NCI-H1417 (cell line): ENCODE measurements at regions not wholly inside any gene's neighbourhood (a gene's known extent, or its start where the extent isn't known, plus 50 kb on each side); places are given as distances from the start of the nearest gene placed in this dataset.

Experiments
- DNase-seq, 3 experiments: peaks; one replicate each; lab custom pipeline; 2025; lab: John Stamatoyannopoulos, UW

DNA sequence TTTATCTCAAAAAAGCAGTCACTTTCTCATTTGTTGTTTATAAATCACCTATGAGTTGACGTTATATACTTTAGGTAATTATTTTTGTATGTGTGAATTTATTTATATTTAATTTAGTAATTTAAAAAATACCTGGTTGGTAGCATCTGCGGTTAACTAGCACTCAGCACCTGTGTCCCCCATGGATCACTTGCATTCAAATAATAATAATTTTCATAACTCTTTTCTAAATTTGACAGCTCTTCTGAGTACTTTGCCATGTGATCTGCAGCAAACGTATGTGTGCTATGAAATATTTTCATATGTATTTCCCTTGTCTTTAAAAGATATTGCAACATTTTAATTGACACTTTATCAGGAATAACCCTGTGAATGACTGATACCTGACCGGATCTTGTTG lies 88.1 kb downstream of the CMPK2 start:
- no peak for DNase-seq

GRCh38 chr2:6780765-6781274 lies 84.9 kb downstream of the CMPK2 start:
- DNase-seq: peak; percentile 23 to 86 (median 62)

DNA sequence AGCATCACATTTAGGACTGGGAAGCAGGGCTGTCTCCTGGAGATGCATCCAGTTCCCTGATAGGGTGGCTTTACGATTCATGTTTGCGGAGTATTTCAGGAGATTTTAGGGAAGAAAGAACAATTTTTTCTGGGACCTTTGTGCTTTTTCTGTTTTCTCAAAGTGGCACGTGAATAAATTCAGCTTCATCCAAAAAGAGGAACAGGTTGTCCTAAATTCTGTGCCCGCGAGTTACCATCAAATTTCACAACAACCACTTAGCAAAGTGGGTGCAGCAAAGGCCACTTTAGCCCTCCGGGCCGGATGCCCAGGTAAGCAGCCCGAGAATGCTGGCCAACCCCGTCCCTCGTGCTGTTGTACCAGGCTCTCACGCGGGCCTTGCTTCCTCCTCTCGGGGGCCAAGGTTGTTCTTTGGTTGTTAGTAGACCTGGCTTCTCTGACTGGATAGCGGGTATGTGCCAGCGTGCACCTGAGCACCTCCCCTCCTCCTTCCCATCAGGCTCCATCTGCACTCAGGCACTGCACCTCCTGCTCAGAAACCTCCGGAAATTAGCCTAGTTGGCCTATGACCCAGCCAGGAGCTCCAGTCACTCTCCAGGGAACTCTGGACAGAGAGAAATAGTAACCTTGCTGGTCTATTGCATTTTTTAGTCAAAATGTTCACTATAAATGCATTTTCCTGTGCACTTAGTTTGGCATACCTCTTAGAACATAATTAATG lies 83.0 kb downstream of the CMPK2 start:
- no peak for DNase-seq

DNA sequence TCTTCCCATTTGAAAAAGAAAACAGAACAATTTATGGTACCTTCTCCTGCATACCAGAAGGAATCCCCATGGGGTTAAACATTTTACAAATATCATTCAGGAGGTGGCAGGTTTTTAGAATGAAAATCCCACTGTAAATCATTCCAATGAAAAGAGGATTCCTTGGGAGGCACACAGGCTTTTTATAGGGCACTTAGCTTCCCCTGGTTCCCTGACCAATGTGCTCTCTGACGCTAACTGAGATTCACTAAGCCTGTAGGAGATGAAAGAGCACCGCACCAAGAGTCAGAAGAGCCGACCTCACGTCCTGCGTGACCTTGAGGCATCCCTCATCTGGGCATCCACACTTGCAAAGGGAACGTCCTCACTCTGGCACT lies 82.5 kb downstream of the CMPK2 start:
- DNase-seq: no peak

DNA sequence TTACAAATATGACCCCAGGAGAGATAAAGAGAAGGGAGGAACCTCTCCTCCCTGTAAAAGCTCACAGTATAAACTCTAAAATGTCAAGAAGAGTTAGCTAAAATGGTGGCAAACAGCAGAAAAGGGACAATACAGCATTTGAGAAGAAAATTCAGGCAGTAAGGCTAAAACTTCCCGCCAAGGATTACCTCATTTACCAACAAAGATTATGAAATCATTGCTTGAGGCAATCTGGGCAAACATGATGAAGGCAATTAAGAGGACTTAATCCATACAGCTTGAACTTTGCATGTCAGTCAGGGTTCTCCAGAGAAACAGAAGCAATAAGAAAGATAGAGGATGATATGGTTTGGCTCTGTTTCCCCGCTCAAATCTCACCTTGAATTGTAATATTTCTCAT lies 81.4 kb downstream of the CMPK2 start:
- DNase-seq: no peak

GRCh38 chr2:6785493-6785892 lies 80.2 kb downstream of the CMPK2 start:
- no peak for DNase-seq

GRCh38 chr2:6787376-6787775 lies 78.3 kb downstream of the CMPK2 start:
- no peak for DNase-seq

GRCh38 chr2:6788614-6789013 lies 77.1 kb downstream of the CMPK2 start:
- no peak for DNase-seq

- DNase-seq: no peak
These were observed 76.1 kb downstream of the CMPK2 start for GRCh38 chr2:6789559-6790138.

- DNase-seq: peak in 1 of 3 experiments; percentile 13
These were observed 74.0 kb downstream of the CMPK2 start for GRCh38 chr2:6791682-6792081.

DNA sequence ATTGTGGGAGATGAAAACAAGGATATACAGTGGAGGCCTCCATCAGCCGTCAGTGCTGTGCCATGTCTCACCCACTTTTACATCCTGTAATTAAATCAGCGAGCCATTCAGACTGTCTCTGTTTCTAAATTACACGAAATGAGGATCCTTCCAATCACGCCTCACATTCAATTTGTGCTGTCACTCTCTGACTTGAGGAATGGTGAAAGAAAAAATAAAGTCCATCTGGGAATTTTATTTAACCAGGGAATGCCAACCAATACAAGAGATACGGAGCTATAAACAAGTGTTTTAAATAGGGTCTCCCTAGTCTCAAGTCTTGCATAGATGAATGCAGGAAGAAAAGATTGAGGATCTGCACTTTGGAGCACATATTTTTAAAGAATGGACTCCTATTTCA lies 72.8 kb downstream of the CMPK2 start:
- peak in 1 of 3 experiments; percentile 23 for DNase-seq

- peak in 1 of 3 experiments; percentile 23 for DNase-seq
These were observed 72.3 kb downstream of the CMPK2 start for GRCh38 chr2:6793371-6793770.

DNA sequence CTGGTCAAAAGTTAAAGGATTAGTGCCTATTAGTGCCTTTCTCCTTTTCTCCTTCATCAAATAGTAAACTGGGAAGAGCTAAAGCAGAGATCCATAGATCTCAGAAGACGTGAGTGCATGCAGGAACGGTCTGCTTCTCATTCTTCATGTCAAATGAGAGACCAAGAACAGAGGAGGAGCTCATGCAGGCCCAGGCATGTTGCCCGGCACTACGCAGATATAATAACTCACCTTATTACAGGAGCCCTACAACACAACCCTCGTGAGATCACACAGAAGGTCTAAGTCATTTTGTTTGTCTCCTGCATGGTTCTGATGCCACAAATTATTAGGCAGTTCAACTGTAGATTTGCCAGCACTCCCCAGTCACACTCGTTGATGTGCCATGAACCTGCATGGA lies 71.8 kb downstream of the CMPK2 start:
- DNase-seq: peak in 1 of 3 experiments; percentile 15

- no peak for DNase-seq
These were observed 71.3 kb downstream of the CMPK2 start for GRCh38 chr2:6794448-6794847.
